Natural killer cell (primary cell): ENCODE measurements at regions not wholly inside any gene's neighbourhood (a gene's known extent, or its start where the extent isn't known, plus 50 kb on each side); places are given as distances from the start of the nearest gene placed in this dataset.

ENCODE experiments used
- ATAC-seq, 3 donors: fragments of 150-1000 bp in 2 of 3; fragments of 200-7000 bp in 1 of 3; cut with Tn5 transposase; 1 replicate in 1 of 3; 2 replicates in 2 of 3; pipeline ENCODE4 v1.10.0; 2021; ENCODE audit warnings: mild to moderate bottlenecking in 2 of 3, moderate library complexity in 2 of 3
- DNase-seq, 2 donors: peaks; one replicate each; pipeline versions ENCODE4 v3.0.0 to v3.0.0-alpha.2; 2013 to 2021; ENCODE audit warnings: mixed read lengths in 1 of 2
- H3K27ac ChIP-seq: one replicate; pipeline ENCODE4 v1.5.1; 2013; ENCODE audit warnings: mild to moderate bottlenecking, low read length
- H3K27me3 ChIP-seq: one replicate; pipeline ENCODE4 v1.6.1; 2013; ENCODE audit warnings: low read length; ENCODE audit not compliant: control insufficient read depth, insufficient read depth
- H3K36me3 ChIP-seq: one replicate; pipeline ENCODE4 v1.6.1; 2013; ENCODE audit warnings: low read length; ENCODE audit not compliant: control insufficient read depth, insufficient read depth
- H3K4me1 ChIP-seq: one replicate; pipeline ENCODE4 v1.6.1; 2013; ENCODE audit warnings: low read length; ENCODE audit not compliant: control insufficient read depth, insufficient read depth
- H3K4me3 ChIP-seq: one replicate; pipeline ENCODE4 v1.5.1; 2013; ENCODE audit warnings: low read length
- H3K9me3 ChIP-seq: one replicate; pipeline ENCODE4 v1.6.1; 2013; ENCODE audit warnings: low read length; ENCODE audit not compliant: control insufficient read depth, insufficient read depth
- H3K27ac Mint-ChIP-seq, 2 donors: one replicate each; pipeline ENCODE4 v1.8.0; 2022; ENCODE audit warnings: mild to moderate bottlenecking in 2 of 2, mixed read lengths in 2 of 2, moderate library complexity in 1 of 2
- H3K27me3 Mint-ChIP-seq, 2 donors: one replicate each; pipeline ENCODE4 v1.8.0; 2022; ENCODE audit warnings: low read depth in 2 of 2, mixed read lengths in 2 of 2
- H3K36me3 Mint-ChIP-seq: one replicate; pipeline ENCODE4 v1.8.0; 2022; ENCODE audit warnings: mixed read lengths
- H3K4me1 Mint-ChIP-seq, 2 donors: one replicate each; pipeline ENCODE4 v1.8.0; 2022; ENCODE audit warnings: mixed read lengths in 2 of 2
- H3K4me3 Mint-ChIP-seq: one replicate; pipeline ENCODE4 v1.8.0; 2022; ENCODE audit warnings: mild to moderate bottlenecking, moderate library complexity, mixed read lengths
- H3K9me3 Mint-ChIP-seq, 2 donors: one replicate each; pipeline ENCODE4 v1.8.0; 2022; ENCODE audit warnings: mixed read lengths in 2 of 2
- WGBS: methylation state at CpG from one replicate; pipeline ENCODE4 v1.1.7; 2013; ENCODE audit warnings: missing lambda C conversion rate; ENCODE audit not compliant: insufficient coverage; 5-methylcytosine and 5-hydroxymethylcytosine counted together
- intact Hi-C: fragments of 100-400 bp; cut with micrococcal nuclease; formaldehyde crosslinking; loops from one replicate; pipeline ENCODE4 v1.14.2; 2022
- TF ChIP-seq, protein P1 (sequence below): fragments of 200-600 bp; IDR thresholded peaks from one replicate; pipeline ENCODE4 v1.8.0; 2022; ENCODE audit warnings: antibody characterized with exemption

DNA sequence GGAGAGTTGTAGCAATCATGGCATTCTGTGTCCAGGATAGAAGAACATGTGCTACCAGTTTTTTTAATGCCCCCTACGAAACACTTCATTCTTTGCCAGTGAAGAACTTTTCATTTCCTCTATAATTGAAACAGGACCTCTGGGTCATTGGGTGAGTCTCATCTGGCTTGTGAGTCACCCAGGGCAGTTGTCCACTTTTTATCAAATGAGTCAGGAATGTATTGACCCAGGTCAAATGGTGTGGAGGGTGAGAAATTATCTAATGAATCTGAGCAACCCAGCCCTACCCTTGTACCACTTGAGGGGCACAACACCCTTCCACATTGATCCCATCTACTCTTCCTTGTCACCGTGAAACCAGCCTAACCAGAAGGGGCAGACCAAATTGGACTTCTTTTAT, 417.3 kb upstream of the PROX1 start:
- TF ChIP-seq, protein P1, sequence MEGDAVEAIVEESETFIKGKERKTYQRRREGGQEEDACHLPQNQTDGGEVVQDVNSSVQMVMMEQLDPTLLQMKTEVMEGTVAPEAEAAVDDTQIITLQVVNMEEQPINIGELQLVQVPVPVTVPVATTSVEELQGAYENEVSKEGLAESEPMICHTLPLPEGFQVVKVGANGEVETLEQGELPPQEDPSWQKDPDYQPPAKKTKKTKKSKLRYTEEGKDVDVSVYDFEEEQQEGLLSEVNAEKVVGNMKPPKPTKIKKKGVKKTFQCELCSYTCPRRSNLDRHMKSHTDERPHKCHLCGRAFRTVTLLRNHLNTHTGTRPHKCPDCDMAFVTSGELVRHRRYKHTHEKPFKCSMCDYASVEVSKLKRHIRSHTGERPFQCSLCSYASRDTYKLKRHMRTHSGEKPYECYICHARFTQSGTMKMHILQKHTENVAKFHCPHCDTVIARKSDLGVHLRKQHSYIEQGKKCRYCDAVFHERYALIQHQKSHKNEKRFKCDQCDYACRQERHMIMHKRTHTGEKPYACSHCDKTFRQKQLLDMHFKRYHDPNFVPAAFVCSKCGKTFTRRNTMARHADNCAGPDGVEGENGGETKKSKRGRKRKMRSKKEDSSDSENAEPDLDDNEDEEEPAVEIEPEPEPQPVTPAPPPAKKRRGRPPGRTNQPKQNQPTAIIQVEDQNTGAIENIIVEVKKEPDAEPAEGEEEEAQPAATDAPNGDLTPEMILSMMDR, result no peak
- 78% methylated on average over 2 of the region's 2 CpGs for WGBS

DNA sequence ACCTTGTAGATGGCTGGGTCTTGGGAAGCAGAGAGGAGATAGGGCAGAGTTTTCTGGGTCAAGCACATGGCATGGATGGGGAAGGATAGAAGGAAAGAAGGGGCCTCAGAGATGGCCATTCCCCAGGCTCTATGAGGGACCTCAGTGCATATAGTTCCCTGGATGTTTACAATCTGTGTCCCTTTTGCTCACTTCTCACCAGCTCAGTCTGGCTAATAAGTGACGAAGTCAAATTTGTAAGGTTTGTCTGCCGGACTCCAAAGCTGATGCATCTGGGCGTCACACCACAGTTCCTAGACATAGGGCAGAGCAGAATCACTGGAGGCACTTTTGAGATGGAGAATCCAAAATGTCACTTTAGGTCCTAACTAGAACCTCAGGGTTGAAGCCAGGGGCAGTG, 416.4 kb upstream of the PROX1 start:
- no peaks in the 10 kb centered on the region for H3K4me1 ChIP-seq
- peaks cover 2 to 5% of the 10 kb centered on the region in 2 donors for H3K9me3 Mint-ChIP-seq
- ATAC-seq (no peak), DNase-seq (no peak)
- intact Hi-C loops, result no loop called here
- H3K4me3 Mint-ChIP-seq, result no peak overlapping the region
- no peaks in the 10 kb centered on the region for H3K4me1 Mint-ChIP-seq
- WGBS, result 91% methylated on average over 3 of the region's 3 CpGs
- TF ChIP-seq, protein P1, result no peak
- no peaks in the 10 kb centered on the region for H3K36me3 ChIP-seq
- peaks cover 0 to 2% of the 10 kb centered on the region in 2 donors for H3K27me3 Mint-ChIP-seq
- no peaks in the 10 kb centered on the region for H3K9me3 ChIP-seq
- no peaks in the 10 kb centered on the region for H3K27me3 ChIP-seq
- no peak overlapping the region for H3K4me3 ChIP-seq
- H3K27ac ChIP-seq, result no peak overlapping the region
- H3K36me3 Mint-ChIP-seq, result no peaks in the 10 kb centered on the region
- H3K27ac Mint-ChIP-seq, result no peak overlapping the region

More for the DNA sequence above, 417.3 kb upstream of the PROX1 start:
- Histone ChIP-seq H3K9me3 (no peaks in the 10 kb centered on the region), H3K27ac (no peak overlapping the region), H3K4me1 (no peaks in the 10 kb centered on the region), H3K4me3 (no peak overlapping the region), H3K36me3 (no peaks in the 10 kb centered on the region), H3K27me3 (no peaks in the 10 kb centered on the region)
- no peak for DNase-seq
- H3K9me3 Mint-ChIP-seq, result peaks cover 3 to 6% of the 10 kb centered on the region in 2 donors
- no peaks in the 10 kb centered on the region for H3K4me1 Mint-ChIP-seq
- intact Hi-C loops, result no loop called here
- ATAC-seq, result no peak
- no peaks in the 10 kb centered on the region for H3K36me3 Mint-ChIP-seq
- H3K4me3 Mint-ChIP-seq, result no peak overlapping the region
- H3K27me3 Mint-ChIP-seq, result peaks cover 0 to 2% of the 10 kb centered on the region in 2 donors
- no peak overlapping the region for H3K27ac Mint-ChIP-seq

DNA sequence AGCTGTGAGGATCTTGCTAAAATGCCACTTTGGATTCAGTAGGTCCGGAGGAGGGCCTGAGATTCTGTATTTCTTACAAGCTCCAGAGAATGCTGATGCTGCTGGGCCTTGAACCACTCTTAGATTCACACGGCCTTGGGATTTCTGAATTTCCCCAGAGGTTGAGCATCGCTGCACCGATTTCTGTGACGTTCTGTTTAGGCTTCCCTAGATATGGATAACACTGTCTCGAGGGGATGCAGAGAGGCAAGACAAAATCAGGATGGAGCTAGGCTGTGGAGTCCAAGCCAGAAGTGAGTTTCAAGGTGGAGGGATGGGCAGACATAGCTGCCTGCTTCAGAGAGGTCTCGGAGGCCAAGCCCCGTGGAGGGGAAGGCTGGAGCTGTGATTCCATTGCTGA, 415.9 kb upstream of the PROX1 start:
- 91% methylated on average over 8 of the region's 8 CpGs for WGBS
- intact Hi-C loops, result no loop called here

More for the DNA sequence above, 415.9 kb upstream of the PROX1 start:
- H3K27me3 Mint-ChIP-seq, result peaks cover 0 to 2% of the 10 kb centered on the region in 2 donors
- TF ChIP-seq, protein P1, result no peak
- ATAC-seq (no peak), DNase-seq (no peak)
- Histone ChIP-seq H3K4me1 (no peaks in the 10 kb centered on the region), H3K36me3 (no peaks in the 10 kb centered on the region), H3K9me3 (no peaks in the 10 kb centered on the region), H3K27ac (no peak overlapping the region), H3K4me3 (no peak overlapping the region), H3K27me3 (no peaks in the 10 kb centered on the region)
- peaks cover 0 to 3% of the 10 kb centered on the region in 2 donors for H3K9me3 Mint-ChIP-seq
- no peaks in the 10 kb centered on the region for H3K4me1 Mint-ChIP-seq
- H3K36me3 Mint-ChIP-seq, result no peaks in the 10 kb centered on the region
- no peak overlapping the region for H3K4me3 Mint-ChIP-seq
- H3K27ac Mint-ChIP-seq, result no peak overlapping the region
